Testis (tissue), 2 donors: ENCODE measurements at regions not wholly inside any gene's neighbourhood (a gene's known extent, or its start where the extent isn't known, plus 50 kb on each side); places are given as distances from the start of the nearest gene placed in this dataset.

Experiments
- POLR2A ChIP-seq: fragments of 450-650 bp; IDR thresholded peaks from one replicate; pipeline ENCODE4 v1.6.1; 2017; ENCODE audit warnings: antibody characterized with exemption, mild to moderate bottlenecking, moderate library complexity
- TF ChIP-seq, protein P1 (sequence below), 3 experiments: fragments of 450-650 bp in 2 of 3; fragments of 200-600 bp in 1 of 3; sonication (generic) in 1 of 3; IDR thresholded peaks; one replicate each; pipeline ENCODE4 v1.5.1; 2016 to 2019; ENCODE audit warnings: antibody characterized with exemption in 3 of 3, mild to moderate bottlenecking in 2 of 3, moderate library complexity in 1 of 3

- TF ChIP-seq, protein P1, sequence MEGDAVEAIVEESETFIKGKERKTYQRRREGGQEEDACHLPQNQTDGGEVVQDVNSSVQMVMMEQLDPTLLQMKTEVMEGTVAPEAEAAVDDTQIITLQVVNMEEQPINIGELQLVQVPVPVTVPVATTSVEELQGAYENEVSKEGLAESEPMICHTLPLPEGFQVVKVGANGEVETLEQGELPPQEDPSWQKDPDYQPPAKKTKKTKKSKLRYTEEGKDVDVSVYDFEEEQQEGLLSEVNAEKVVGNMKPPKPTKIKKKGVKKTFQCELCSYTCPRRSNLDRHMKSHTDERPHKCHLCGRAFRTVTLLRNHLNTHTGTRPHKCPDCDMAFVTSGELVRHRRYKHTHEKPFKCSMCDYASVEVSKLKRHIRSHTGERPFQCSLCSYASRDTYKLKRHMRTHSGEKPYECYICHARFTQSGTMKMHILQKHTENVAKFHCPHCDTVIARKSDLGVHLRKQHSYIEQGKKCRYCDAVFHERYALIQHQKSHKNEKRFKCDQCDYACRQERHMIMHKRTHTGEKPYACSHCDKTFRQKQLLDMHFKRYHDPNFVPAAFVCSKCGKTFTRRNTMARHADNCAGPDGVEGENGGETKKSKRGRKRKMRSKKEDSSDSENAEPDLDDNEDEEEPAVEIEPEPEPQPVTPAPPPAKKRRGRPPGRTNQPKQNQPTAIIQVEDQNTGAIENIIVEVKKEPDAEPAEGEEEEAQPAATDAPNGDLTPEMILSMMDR (IDR thresholded peaks at IDR 0.05): no peak
- no peak for TF ChIP-seq POLR2A
These were observed 253.7 kb downstream of the GLRX3 start for GRCh38 chr10:130389906-130390305.
